ENCODE measurements at regions not wholly inside any gene's neighbourhood (a gene's known extent, or its start where the extent isn't known, plus 50 kb on each side); places are given as distances from the start of the nearest gene placed in this dataset.

DNA sequence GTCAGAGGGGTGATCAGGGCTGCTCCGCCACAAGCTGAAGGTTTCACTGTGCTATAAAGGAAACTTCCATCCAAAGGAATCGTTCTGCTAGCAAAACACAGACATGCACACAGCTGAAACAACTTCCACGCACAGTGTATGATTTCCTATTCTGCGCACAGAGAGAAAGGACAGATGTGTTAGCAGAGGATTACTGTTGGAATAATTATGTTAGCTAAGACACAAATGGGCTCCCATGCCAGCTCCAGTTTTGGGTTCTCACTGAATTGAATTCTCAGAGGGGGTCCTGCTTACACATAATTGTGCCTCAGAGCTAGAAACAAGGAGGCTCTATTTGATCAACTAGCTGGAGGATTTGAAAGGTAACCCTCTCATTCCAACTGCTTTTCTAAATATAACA lies 352.4 kb downstream of the IRX2 start:
- intact Hi-C loops (cut with DNase I) = no loop called here
- Histone ChIP-seq H3K36me3 (no peaks in the 10 kb centered on the region), H3K27ac (no peak overlapping the region), H3K9me3 (no peaks in the 10 kb centered on the region), H3K4me3 (no peak overlapping the region), H3K4me1 (ENCODE audit: insufficient read depth) (no peaks in the 10 kb centered on the region), H3K27me3 (no peaks in the 10 kb centered on the region)
- TF ChIP-seq POLR2A (IDR thresholded peaks at IDR 0.05) (no peak), EP300 (IDR thresholded peaks at IDR 0.05) (no peak), CTCF (IDR thresholded peaks at IDR 0.05) (no peak)
- no peak for DNase-seq
- WGBS, 3 donors = 63 to 76% (median 76%) methylated on average over 4 of the region's 4 CpGs

DNA sequence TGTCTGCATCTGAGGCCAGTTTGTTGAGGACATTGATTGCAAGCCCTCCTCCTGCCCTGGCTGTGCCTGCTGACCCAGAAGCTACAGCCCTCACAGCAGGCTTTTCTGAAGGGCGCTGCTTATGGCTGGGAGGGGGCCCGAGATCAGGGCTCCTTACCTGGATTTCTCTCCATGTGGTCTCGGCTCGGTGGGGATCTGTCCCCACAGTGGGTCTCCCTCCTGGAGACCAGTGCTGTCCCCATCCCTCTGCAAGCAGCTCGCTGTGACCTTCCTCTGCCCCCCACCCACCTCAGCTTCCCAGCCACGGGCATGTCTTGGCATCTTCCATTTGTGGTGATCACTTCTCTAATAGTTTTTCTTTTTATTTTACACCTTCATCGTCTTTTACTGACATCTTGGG lies 357.9 kb downstream of the IRX2 start:
- Histone ChIP-seq H3K27ac (no peak overlapping the region), H3K4me1 (ENCODE audit: insufficient read depth) (no peaks in the 10 kb centered on the region), H3K27me3 (no peaks in the 10 kb centered on the region), H3K9me3 (no peaks in the 10 kb centered on the region), H3K36me3 (no peaks in the 10 kb centered on the region), H3K4me3 (no peak overlapping the region)
- TF ChIP-seq POLR2A (IDR thresholded peaks at IDR 0.05) (no peak), CTCF (IDR thresholded peaks at IDR 0.05) (no peak), EP300 (IDR thresholded peaks at IDR 0.05) (no peak)
- DNase-seq = no peak
- intact Hi-C loops (cut with DNase I) = no loop called here
- WGBS, 3 donors = 75 to 87% (median 81%) methylated on average over 7 of the region's 7 CpGs

GRCh38 chr5:2391566-2391965 lies 359.9 kb downstream of the IRX2 start:
- H3K4me3 ChIP-seq = no peak overlapping the region
- intact Hi-C loops (cut with DNase I) = no loop called here
- H3K9me3 ChIP-seq = no peaks in the 10 kb centered on the region
- no peaks in the 10 kb centered on the region for H3K27me3 ChIP-seq
- TF ChIP-seq EP300 (IDR thresholded peaks at IDR 0.05) = no peak
- no peak for TF ChIP-seq CTCF (IDR thresholded peaks at IDR 0.05)
- no peak for TF ChIP-seq POLR2A (IDR thresholded peaks at IDR 0.05)
- no peak overlapping the region for H3K27ac ChIP-seq
- 45 to 76% (median 46%) methylated on average over 10 of the region's 10 CpGs for WGBS, 3 donors
- peaks cover 2% of the 10 kb centered on the region for H3K4me1 ChIP-seq (ENCODE audit: insufficient read depth)
- DNase-seq = no peak
- no peaks in the 10 kb centered on the region for H3K36me3 ChIP-seq

GRCh38 chr5:2391021-2391420 lies 360.5 kb downstream of the IRX2 start:
- intact Hi-C loops (cut with DNase I) = no loop called here
- WGBS, 3 donors = 81 to 83% (median 83%) methylated on average over 10 of the region's 10 CpGs
- no peak for DNase-seq

More at GRCh38 chr5:2391021-2391420, 360.5 kb downstream of the IRX2 start:
- Histone ChIP-seq H3K4me3 (no peak overlapping the region), H3K9me3 (no peaks in the 10 kb centered on the region), H3K4me1 (ENCODE audit: insufficient read depth) (peaks cover 2% of the 10 kb centered on the region), H3K27me3 (no peaks in the 10 kb centered on the region), H3K36me3 (no peaks in the 10 kb centered on the region), H3K27ac (no peak overlapping the region)
- TF ChIP-seq POLR2A (IDR thresholded peaks at IDR 0.05) (no peak), EP300 (IDR thresholded peaks at IDR 0.05) (no peak), CTCF (IDR thresholded peaks at IDR 0.05) (no peak)

Measured in ovary (tissue), 7 donors.